Fibroblast of the aortic adventitia (primary cell): ENCODE measurements at regions not wholly inside any gene's neighbourhood (a gene's known extent, or its start where the extent isn't known, plus 50 kb on each side); places are given as distances from the start of the nearest gene placed in this dataset.

Experiments
- DNase-seq: peaks from one replicate; pipeline ENCODE4 v3.0.0-alpha.2; 2010; ENCODE audit warnings: low read depth
- H3K4me3 ChIP-seq: 2 replicates; pipeline ENCODE4 v1.5.1; 2011; ENCODE audit warnings: low read depth, mild to moderate bottlenecking, control low read depth, low read length, moderate library complexity
- TF ChIP-seq, protein P1 (sequence below): IDR thresholded peaks from 2 replicates; pipeline ENCODE4 v1.5.1; 2011; ENCODE audit warnings: mild to moderate bottlenecking, low read length, control low read depth, inconsistent platforms; ENCODE audit not compliant: insufficient read depth

DNA sequence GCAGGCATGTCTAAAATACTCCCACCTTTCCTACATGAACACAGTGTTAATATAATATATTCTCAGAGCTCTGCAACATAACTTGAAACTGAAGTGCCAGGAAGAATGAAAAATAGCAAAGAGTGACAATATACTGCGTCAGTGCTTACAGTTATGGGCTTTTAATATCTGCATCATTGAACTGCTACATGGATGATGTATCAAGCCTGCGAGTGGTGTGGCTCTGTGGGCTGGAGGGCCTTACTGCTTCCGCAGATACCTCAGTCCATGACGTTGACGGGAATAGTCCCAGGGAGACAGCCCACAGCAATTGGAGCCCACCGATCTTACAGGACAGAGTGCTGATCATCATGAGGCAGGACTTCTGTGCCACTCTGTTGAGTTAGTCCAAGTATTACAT lies 727.0 kb downstream of the NR2F2 start:
- no peak for DNase-seq
- TF ChIP-seq, protein P1, sequence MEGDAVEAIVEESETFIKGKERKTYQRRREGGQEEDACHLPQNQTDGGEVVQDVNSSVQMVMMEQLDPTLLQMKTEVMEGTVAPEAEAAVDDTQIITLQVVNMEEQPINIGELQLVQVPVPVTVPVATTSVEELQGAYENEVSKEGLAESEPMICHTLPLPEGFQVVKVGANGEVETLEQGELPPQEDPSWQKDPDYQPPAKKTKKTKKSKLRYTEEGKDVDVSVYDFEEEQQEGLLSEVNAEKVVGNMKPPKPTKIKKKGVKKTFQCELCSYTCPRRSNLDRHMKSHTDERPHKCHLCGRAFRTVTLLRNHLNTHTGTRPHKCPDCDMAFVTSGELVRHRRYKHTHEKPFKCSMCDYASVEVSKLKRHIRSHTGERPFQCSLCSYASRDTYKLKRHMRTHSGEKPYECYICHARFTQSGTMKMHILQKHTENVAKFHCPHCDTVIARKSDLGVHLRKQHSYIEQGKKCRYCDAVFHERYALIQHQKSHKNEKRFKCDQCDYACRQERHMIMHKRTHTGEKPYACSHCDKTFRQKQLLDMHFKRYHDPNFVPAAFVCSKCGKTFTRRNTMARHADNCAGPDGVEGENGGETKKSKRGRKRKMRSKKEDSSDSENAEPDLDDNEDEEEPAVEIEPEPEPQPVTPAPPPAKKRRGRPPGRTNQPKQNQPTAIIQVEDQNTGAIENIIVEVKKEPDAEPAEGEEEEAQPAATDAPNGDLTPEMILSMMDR, result no peak
- no peak overlapping the region for H3K4me3 ChIP-seq

DNA sequence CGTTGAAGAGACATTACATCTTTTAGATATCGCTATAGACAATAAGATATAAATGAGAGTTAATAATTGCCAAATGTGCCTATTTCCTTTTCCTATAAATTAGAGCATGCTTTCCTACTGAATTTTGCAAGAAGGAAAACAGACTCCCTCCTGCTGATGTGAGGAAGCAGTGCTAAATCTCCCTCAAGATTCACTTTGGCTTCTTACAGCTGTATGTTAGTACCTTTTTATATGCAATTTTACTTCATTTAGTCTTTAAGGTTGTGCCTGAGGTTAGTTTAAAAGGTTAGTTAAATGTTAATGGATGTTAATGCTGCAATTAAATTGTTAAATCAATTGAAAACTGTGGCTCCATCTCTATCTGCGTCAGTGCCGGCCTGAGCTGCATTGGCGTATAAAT lies 728.8 kb downstream of the NR2F2 start:
- no peak overlapping the region for H3K4me3 ChIP-seq
- TF ChIP-seq, protein P1, result no peak
- no peak for DNase-seq

DNA sequence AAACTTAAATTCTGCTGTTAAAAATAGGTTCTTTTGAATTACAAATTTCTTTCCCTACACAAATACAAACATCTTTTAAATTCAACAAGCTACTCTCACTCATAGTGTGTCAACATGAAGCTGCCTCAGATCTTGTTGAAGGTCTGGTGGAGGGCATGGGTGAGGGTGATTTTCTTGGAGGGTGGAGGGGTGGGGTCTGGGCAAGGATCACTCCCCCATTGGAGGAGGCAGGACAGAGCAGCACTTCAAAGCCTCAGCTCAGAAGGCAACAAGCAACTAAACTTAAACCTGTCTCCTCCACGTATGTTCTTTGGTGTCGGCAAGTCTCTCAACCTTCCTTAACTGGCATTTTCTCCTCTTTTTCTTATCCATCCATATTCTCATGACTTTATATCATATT lies 730.9 kb downstream of the NR2F2 start:
- DNase-seq, result no peak
- no peak overlapping the region for H3K4me3 ChIP-seq
- TF ChIP-seq, protein P1, result no peak

DNA sequence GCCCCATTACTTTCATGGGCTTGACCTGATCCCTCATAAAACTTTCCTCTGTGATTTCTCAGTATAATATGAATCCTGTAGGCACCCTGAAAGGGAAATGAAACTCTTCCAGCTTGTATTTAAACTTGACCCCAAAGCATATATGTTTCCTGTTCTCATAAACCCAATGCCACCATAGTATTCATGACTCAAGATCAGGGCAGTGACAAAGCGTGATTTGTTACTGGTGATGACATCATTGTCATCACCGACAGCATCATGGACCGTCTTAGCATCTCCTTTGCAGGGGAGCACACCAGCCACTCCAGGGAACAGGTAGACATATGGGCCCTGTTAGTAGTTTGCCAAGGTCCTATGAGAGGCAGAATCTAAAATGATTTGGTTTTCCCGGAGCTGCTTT lies 741.2 kb downstream of the NR2F2 start:
- TF ChIP-seq, protein P1, result no peak
- H3K4me3 ChIP-seq, result no peak overlapping the region
- no peak for DNase-seq

DNA sequence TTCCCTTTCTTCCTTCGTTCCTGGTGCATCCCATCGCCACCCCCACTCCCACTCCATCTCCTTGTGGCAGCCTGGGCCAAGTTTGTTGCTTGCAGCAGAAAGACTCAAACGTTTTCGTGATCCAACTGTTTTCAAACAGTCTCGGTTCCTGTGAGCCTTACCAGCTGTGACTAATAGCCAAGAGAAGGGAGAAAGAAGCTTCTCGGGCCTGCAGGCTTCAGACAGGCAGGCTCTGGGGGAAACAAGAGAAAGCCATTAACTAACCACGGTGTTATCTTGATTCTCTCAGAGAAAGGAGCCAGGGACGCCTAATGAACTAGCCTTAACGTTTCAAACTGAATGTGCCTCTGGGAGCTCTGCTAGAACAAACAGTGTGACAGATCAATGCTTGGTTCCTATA lies 742.0 kb downstream of the NR2F2 start:
- TF ChIP-seq, protein P1, result no peak
- DNase-seq, result no peak

DNA sequence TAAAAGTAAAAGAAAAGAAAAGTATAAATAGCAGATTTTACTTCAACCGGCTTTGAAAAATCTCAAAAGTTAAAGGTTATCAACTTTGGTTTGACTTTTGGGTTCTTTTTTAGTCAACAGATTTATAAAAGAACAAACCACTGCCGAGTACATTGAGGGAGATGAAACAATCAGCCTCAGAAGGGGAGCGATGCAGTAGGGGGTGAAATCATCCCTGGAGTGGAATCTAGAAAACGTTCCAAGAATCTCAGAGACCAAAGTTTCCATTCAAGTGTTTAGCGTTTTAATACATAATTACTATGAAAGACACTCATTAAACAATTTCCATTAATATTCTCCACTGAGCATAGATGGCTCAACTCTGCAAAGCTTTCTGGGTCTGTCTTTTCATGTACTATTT lies 745.5 kb downstream of the NR2F2 start:
- DNase-seq, result no peak
- TF ChIP-seq, protein P1, result no peak
- no peak overlapping the region for H3K4me3 ChIP-seq

More for the DNA sequence above, 742.0 kb downstream of the NR2F2 start:
- H3K4me3 ChIP-seq, result no peak overlapping the region

DNA sequence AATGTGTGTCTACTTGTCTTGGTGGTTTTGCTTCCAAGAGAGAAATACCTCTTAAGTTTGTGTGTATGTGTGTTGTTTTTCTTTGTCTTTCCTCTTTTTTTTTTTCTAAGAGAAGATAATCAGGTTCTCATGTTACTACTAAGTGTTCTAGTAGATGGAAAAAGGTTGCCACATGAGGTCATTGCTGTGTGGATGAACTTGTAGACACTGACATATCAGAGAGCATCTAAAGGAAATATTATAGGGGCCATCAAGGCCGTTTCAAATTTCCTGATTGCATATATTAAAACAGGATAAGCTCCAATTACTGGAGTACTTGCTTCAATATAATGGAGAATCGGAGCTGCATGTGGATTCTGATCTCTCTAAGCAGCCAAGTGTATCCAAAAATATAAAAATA lies 747.5 kb downstream of the NR2F2 start:
- no peak overlapping the region for H3K4me3 ChIP-seq
- DNase-seq, result no peak
- TF ChIP-seq, protein P1, result no peak
